ENCODE measurements at regions not wholly inside any gene's neighbourhood (a gene's known extent, or its start where the extent isn't known, plus 50 kb on each side); places are given as distances from the start of the nearest gene placed in this dataset.

DNA sequence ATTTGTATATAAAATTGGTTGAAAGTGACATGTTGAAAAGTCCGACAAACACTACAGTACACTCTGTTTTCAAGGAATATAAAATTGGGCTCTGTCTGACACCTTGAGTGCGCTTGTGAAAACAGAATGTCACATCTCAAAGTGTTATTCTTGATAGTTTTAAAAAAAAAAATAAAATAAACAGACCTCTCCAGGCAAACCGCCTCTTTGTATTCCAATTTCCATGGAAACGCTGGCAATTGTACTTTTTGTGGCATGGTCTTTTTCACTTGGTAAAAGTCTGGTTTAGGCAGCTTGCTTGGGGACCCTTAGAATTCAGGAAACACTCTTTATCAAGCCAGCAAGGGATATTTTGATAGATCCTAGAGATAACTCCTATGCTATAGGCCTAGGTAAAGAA, 302.5 kb downstream of the RAB28 start:
- no peak for DNase-seq (ENCODE audit: low read depth)

DNA sequence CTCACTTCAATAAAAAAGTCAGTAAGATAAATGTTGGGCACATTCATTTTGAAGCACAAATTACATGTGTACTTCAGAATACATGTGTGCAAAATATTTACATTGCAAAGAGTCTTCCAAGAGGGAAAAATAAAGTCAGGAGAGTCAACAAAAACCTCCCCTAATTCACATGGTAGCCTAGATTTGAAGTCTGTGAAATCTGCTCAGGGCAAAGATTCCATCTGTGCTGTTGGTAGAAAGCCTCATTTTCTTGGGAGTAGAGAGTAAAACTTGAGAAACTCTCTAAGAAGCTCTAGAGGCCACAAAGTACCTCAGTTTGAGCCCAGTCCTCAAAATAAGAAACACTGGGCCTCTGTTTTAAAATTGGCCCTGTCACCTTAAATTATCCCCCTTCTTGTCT, 303.4 kb downstream of the RAB28 start:
- no peak for DNase-seq (ENCODE audit: low read depth)

- no peak for DNase-seq (ENCODE audit: low read depth)
Observed at GRCh38 chr4:13178621-13179020, 305.5 kb downstream of the RAB28 start.

DNA sequence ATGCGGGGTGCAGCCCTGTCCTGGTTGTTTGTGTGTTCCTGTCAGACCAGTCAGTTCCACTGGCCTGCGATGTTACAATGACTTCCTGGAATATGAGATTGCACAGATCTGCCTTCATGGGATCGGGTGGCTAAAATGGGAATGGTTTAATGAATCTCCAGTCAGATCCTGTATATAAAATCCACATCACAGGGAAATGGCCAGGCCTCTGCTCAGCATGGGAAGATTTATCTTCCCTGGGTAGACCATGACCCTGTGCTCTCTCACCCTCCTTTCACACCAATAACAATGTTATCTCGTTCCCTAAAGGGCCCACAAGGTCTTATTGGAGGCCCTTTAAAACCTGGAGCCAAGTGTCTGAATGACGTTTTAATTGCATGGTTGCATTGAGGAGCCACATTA, 307.4 kb downstream of the RAB28 start:
- no peak for DNase-seq (ENCODE audit: low read depth)

DNA sequence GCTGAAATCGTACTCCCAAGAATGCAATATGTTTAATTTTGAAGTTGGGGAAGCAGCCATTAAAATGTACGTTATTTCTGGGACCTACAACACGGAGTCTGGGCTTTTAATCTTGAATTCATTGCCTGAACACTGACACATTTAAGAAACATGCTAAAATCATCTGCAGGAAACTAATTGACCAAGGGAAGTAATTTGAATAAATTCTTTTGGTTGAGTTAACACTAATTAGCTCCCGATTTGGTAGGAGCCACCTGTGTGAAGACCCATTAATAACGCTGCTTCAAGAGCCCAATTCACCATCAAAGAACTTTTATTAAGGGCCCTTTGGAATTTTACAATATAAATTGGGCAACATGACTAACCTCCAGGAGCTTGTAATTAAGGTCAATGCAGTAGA, 309.2 kb downstream of the RAB28 start:
- no peak for DNase-seq (ENCODE audit: low read depth)

GRCh38 chr4:13174001-13174400, 310.1 kb downstream of the RAB28 start:
- DNase-seq (ENCODE audit: low read depth): no peak

GRCh38 chr4:13171292-13172057, 312.7 kb downstream of the RAB28 start:
- no peak for DNase-seq (ENCODE audit: low read depth)

DNA sequence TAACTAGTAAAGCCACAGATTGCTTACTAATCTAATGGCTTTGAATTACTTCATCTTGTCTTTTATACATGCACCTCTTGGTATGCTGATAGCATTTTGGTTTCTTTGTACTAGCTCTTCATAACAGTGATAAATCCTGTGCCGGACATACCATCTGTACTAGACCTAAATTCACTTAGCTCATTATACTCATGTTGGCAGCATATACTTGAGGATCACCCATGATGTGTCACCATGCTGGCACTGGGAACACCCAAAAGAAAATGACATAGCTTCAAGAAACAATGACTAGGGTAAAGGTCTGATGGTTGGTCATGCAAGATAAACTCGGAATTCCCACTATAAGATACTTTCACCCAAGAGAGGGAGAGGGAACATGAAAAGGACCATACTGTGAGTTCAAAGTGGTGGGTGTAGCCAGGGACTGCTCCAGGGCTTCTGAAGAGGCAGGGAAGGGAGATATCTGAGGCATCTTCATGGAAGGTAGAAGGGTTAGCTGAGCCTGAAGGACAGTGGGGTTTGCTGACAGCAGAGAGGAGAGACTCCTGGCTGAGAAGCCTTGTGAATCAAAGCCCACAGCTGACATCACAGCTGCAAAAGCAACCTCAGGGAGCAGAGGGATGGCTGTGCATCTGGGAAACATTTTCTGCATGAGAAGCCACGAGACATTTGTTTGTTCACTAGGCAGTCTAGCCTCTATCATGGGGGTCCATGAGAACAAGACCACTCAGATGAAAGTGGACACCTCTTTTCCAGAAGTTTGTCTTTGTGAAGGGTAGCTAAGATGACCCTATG, 314.2 kb downstream of the RAB28 start:
- DNase-seq (ENCODE audit: low read depth): no peak

- DNase-seq (ENCODE audit: low read depth): no peak
Observed at GRCh38 chr4:13168326-13168725, 315.8 kb downstream of the RAB28 start.

DNA sequence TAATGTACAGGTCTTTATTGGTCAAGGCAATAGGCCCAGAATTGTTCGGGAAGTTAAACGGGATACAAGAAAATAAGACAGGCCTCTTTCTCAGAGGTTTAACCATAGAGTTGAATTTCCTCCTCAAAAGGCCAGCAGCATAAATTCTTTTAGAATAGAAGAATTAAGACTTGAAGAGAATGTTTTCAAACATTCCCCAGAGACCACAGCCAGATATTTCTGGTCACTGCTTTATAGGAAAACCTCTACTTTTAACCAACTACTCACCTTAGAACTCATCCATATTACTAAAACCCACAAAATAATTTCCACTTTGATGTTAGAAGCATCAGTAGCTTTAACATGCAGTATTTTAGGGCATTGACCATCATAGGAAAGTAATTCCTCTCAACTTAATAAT, 317.9 kb downstream of the RAB28 start:
- DNase-seq (ENCODE audit: low read depth): no peak

GRCh38 chr4:13164783-13165331, 319.3 kb downstream of the RAB28 start:
- no peak for DNase-seq (ENCODE audit: low read depth)

DNA sequence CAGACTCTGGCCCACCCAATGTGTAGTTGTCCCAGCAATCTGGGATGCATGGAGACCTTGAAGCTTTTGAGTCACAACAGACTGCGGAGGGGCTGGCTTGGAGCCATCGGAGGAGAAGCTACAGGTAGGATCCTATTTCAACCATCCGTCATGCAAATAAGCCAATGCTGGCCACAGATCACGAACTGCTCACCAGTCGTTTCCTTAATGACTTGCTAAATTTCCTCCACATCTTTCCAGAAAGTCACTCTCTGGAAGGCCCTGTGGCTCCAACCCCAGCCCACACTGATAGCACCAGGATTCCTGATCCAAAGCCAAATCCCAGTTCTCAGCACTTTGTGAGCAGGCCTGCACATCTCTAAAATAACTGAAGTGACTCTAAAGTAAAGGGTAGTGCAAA, 321.3 kb downstream of the RAB28 start:
- DNase-seq (ENCODE audit: low read depth): no peak

- no peak for DNase-seq (ENCODE audit: low read depth)
Observed at GRCh38 chr4:13160920-13161319, 323.2 kb downstream of the RAB28 start.

DNA sequence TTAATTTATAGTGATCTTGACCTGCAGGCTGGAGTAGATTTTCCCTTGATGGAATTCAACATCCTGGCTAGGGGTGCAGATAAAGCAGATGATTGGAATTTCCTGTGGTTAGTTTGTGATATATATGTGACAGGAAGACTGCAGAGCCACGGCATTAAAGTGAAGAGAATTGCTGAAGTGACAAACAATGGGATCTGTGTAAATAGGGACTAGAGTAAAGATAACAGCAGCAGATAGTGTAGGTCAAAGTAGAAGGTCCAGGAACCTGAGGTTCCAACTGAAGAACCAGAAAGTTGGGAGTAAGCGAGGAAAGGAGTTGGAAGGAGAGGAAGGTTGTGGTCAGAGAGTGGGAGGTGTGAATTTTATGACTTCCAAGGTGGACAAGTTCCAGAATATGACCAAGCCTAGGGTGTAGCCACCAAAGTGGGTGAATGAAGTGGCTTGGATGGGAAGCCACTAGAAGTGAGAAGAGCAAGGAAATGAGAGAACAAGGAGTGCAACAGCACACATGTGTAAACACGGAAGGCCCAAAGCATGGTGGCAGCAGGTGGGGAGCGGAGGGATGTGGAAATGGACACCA, 325.0 kb downstream of the RAB28 start:
- no peak for DNase-seq (ENCODE audit: low read depth)

GRCh38 chr4:13151194-13151593, 332.9 kb downstream of the RAB28 start:
- DNase-seq (ENCODE audit: low read depth): no peak

GRCh38 chr4:13143222-13144070, 340.7 kb downstream of the RAB28 start:
- no peak for DNase-seq (ENCODE audit: low read depth)

GRCh38 chr4:13142726-13143125, 341.4 kb downstream of the RAB28 start:
- DNase-seq (ENCODE audit: low read depth): no peak

GRCh38 chr4:13142191-13142590, 341.9 kb downstream of the RAB28 start:
- DNase-seq (ENCODE audit: low read depth): no peak

- DNase-seq (ENCODE audit: low read depth): no peak
Observed at GRCh38 chr4:13137390-13137789, 346.8 kb downstream of the RAB28 start.

DNA sequence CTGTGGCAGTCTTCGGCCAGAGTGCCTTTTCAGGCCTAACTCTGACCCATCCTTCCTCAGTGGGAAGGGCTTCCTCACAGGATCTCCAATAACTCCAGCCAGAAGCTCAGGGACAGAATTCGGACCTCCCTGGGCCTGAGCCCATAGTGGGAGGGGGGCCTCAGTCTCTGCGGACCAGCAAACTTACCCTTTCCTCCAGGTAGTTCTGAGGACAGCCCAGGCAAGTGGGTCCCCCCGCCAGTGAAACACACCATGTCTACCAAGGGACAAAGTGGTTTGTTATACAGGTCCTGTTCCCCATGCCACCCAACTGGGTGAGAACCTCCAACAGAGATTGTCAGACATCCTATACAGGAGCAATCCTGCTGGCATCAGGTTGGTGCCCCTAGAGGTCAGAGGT, 350.4 kb downstream of the RAB28 start:
- no peak for DNase-seq (ENCODE audit: low read depth)

DNA sequence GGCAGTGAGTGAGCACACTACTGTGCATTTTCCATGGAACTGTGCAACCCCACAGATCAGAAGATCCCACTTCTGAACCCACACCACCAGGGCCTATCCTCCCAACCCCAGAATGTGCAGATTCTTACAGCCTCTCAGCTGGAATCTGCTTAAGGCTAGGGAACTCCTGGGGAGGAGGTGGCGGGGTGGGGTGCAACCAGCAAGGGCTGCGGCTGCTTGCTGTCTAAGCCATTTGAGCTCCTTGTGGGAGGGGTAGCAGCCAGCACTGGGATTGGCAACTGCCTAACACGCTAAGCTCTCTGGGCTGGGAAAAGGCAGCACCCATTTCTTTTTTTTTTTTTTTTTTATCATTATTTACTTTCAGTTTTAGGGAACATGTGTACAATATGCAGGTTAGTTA, 353.3 kb downstream of the RAB28 start:
- no peak for DNase-seq (ENCODE audit: low read depth)

DNA sequence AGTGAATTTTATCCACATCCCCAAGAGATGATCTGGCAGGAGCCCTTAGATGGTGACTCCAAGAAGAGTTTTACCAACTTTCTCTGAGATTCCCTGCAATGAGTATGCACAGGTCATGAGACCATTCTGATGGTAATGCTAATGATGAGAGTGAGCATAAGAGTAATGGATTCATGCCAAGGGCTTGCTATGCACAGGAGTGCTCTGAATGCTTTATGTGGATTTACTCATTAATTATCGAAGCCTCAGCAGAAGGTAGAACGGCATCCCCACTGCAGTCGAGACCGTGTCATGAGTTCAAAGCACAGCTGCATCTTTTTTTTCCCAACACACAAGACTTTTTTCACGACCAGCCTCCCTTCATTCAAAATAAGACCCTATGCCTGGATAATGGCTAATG, 355.0 kb downstream of the RAB28 start:
- DNase-seq (ENCODE audit: low read depth): no peak
